ENCODE measurements at regions not wholly inside any gene's neighbourhood (a gene's known extent, or its start where the extent isn't known, plus 50 kb on each side); places are given as distances from the start of the nearest gene placed in this dataset.

GRCh38 chr15:39291690-39292089 is 289.2 kb upstream of the THBS1 start:
- no peaks in the 10 kb centered on the region for H4K20me1 ChIP-seq (replicated peaks; ENCODE audit: control insufficient read depth, extremely low read depth, insufficient read depth, low read length)
- FAIRE-seq: no peak
- intact Hi-C loops (cut with micrococcal nuclease): no loop called here
- no peak overlapping the region for H3K4me3 ChIP-seq (replicated peaks in 1 of 3; ENCODE audit: insufficient read depth in 1 of 3, low read depth in 1 of 3, low read length in 3 of 3)
- no peaks in the 10 kb centered on the region for H3K9me1 ChIP-seq (replicated peaks; ENCODE audit: control insufficient read depth, extremely low read depth, insufficient read depth, low read length)
- H3K9ac ChIP-seq (replicated peaks; ENCODE audit: extremely low read depth, insufficient read depth, low read length): no peak overlapping the region
- ChIA-PET CTCF (interaction anchor here (1.0 kb wide), 1 partner anchor 10 kb away, joined by 3 read pairs; no protein-coding TSS in a partner anchor), POLR2A (no interaction called here)
- no peak overlapping the region for H3K27ac ChIP-seq (ENCODE audit: insufficient read depth, low read depth, low read length)
- H3K4me1 ChIP-seq (ENCODE audit: control insufficient read depth, extremely low read depth, insufficient read depth, low read length): peaks cover 26% of the 10 kb centered on the region
- no peak overlapping the region for H3K4me2 ChIP-seq (ENCODE audit: insufficient read depth, low read length)
- no peaks in the 10 kb centered on the region for H3K36me3 ChIP-seq (ENCODE audit: control insufficient read depth in 2 of 2, extremely low read depth in 1 of 2, insufficient read depth in 2 of 2, low read length in 2 of 2)
- DNase-seq (ENCODE audit: low read depth, low spot score): no peak
- H3K9me3 ChIP-seq (replicated peaks; ENCODE audit: control insufficient read depth, insufficient read depth, low read length): no peaks in the 10 kb centered on the region
- H2AFZ ChIP-seq (ENCODE audit: low read depth, low read length): no peak overlapping the region
- dilution Hi-C loops (cut with MboI; ENCODE audit: extremely low pct_ligation_motif_present, low sequenced_read_pairs): no loop called here
- no peak for TF ChIP-seq POLR2A (IDR thresholded peaks at IDR 0.05; ENCODE audit: low read depth, low read length)
- no peak for TF ChIP-seq POLR2AphosphoS5 (IDR thresholded peaks at IDR 0.05; ENCODE audit: insufficient read depth, low read depth, low read length)
- TF ChIP-seq GATA2 (IDR thresholded peaks at IDR 0.05; ENCODE audit: insufficient read depth, insufficient read length, low read depth, low read length): no peak
- no peak for TF ChIP-seq CTCF (IDR thresholded peaks at IDR 0.05; ENCODE audit: extremely low read depth in 1 of 2, insufficient read depth in 1 of 2, low read depth in 1 of 2, low read length in 2 of 2)
- H3K27me3 ChIP-seq (ENCODE audit: control insufficient read depth in 2 of 2, insufficient read depth in 2 of 2, low read length in 2 of 2): no peaks in the 10 kb centered on the region
- no TSS peak for BruUV-seq (replicated peaks)
- no peaks in the 10 kb centered on the region for H3K79me2 ChIP-seq (ENCODE audit: control insufficient read depth, insufficient read depth, low read length)

- Histone ChIP-seq H3K79me2 (ENCODE audit: control insufficient read depth, insufficient read depth, low read length) (no peaks in the 10 kb centered on the region), H3K4me1 (ENCODE audit: control insufficient read depth, extremely low read depth, insufficient read depth, low read length) (peaks cover 30% of the 10 kb centered on the region), H3K4me3 (replicated peaks in 1 of 3; ENCODE audit: insufficient read depth in 1 of 3, low read depth in 1 of 3, low read length in 3 of 3) (no peak overlapping the region), H3K9ac (replicated peaks; ENCODE audit: extremely low read depth, insufficient read depth, low read length) (no peak overlapping the region), H3K36me3 (ENCODE audit: control insufficient read depth in 2 of 2, extremely low read depth in 1 of 2, insufficient read depth in 2 of 2, low read length in 2 of 2) (no peaks in the 10 kb centered on the region), H3K9me1 (replicated peaks; ENCODE audit: control insufficient read depth, extremely low read depth, insufficient read depth, low read length) (no peaks in the 10 kb centered on the region), H3K4me2 (ENCODE audit: insufficient read depth, low read length) (no peak overlapping the region), H3K27ac (ENCODE audit: insufficient read depth, low read depth, low read length) (no peak overlapping the region), H4K20me1 (replicated peaks; ENCODE audit: control insufficient read depth, extremely low read depth, insufficient read depth, low read length) (no peaks in the 10 kb centered on the region), H3K9me3 (replicated peaks; ENCODE audit: control insufficient read depth, insufficient read depth, low read length) (no peaks in the 10 kb centered on the region), H2AFZ (ENCODE audit: low read depth, low read length) (no peak overlapping the region), H3K27me3 (ENCODE audit: control insufficient read depth in 2 of 2, insufficient read depth in 2 of 2, low read length in 2 of 2) (no peaks in the 10 kb centered on the region)
- intact Hi-C loops (cut with micrococcal nuclease) (no loop called here), dilution Hi-C loops (cut with MboI; ENCODE audit: extremely low pct_ligation_motif_present, low sequenced_read_pairs) (no loop called here)
- no peak for TF ChIP-seq MYC (IDR thresholded peaks at IDR 0.05; ENCODE audit: low read depth, low read length)
- no peak for TF ChIP-seq FOS (IDR thresholded peaks at IDR 0.05; ENCODE audit: borderline replicate concordance, insufficient read depth, low read length)
- no peak for TF ChIP-seq POLR2AphosphoS5 (IDR thresholded peaks at IDR 0.05; ENCODE audit: insufficient read depth, low read depth, low read length)
- TF ChIP-seq POLR2A (IDR thresholded peaks at IDR 0.05; ENCODE audit: low read depth, low read length): no peak
- no peak for TF ChIP-seq EZH2 (IDR thresholded peaks at IDR 0.05; ENCODE audit: borderline replicate concordance, low read depth, low read length, severe bottlenecking)
- no peak for TF ChIP-seq CTCF (IDR thresholded peaks at IDR 0.05; ENCODE audit: extremely low read depth in 1 of 2, insufficient read depth in 1 of 2, low read depth in 1 of 2, low read length in 2 of 2)
- no peak for TF ChIP-seq JUN (IDR thresholded peaks at IDR 0.05; ENCODE audit: borderline replicate concordance, insufficient read depth, insufficient read length, low read depth)
- no peak for TF ChIP-seq MAX (IDR thresholded peaks at IDR 0.05; ENCODE audit: insufficient read depth, insufficient read length)
- BruUV-seq (replicated peaks): no TSS peak
- DNase-seq (ENCODE audit: low read depth, low spot score) (no peak), FAIRE-seq (no peak)
- POLR2A ChIA-PET: no interaction called here
- CTCF ChIA-PET: interaction anchor here (1.6 kb wide), 1 partner anchor 15 kb away, joined by 4 read pairs; no protein-coding TSS in a partner anchor
These were observed 283.9 kb upstream of the THBS1 start for GRCh38 chr15:39296955-39297354.

Data from endothelial cell of umbilical vein (primary cell).